MG63 (cell line): ENCODE measurements at regions not wholly inside any gene's neighbourhood (a gene's known extent, or its start where the extent isn't known, plus 50 kb on each side); places are given as distances from the start of the nearest gene placed in this dataset.
"Not testable (repeated sequence)": the region's sequence is repeated elsewhere in the genome, so short reads cannot be mapped to it uniquely, and the experiment has no call there.

Experiments
- DNase-seq: peaks from one replicate; pipeline ENCODE4 v3.0.0-alpha.2; 2020
- H3K27me3 ChIP-seq: fragments of 250-450 bp; sonication (Bioruptor Pico); 2 replicates; pipeline ENCODE4 v1.5.1; 2020; ENCODE audit warnings: mild to moderate bottlenecking, moderate library complexity
- H3K36me3 ChIP-seq: fragments of 250-450 bp; sonication (Bioruptor Pico); 2 replicates; pipeline ENCODE4 v1.5.1; 2020; ENCODE audit warnings: mild to moderate bottlenecking, moderate library complexity
- H3K4me3 ChIP-seq: fragments of 250-450 bp; sonication (Bioruptor Pico); 2 replicates; pipeline ENCODE4 v1.5.1; 2020; ENCODE audit warnings: mild to moderate bottlenecking, moderate library complexity
- H3K9me3 ChIP-seq: fragments of 250-450 bp; sonication (Bioruptor Pico); 2 replicates; pipeline ENCODE4 v1.5.1; 2020; ENCODE audit warnings: mild to moderate bottlenecking, moderate library complexity

GRCh38 chr3:4153771-4154170 lies 149.4 kb upstream of the SETMAR start:
- no peak overlapping the region for H3K4me3 ChIP-seq
- H3K36me3 ChIP-seq: no peaks in the 10 kb centered on the region
- H3K9me3 ChIP-seq: no peaks in the 10 kb centered on the region
- no peaks in the 10 kb centered on the region for H3K27me3 ChIP-seq
- no peak for DNase-seq

GRCh38 chr3:4158329-4158728 lies 144.8 kb upstream of the SETMAR start:
- Histone ChIP-seq H3K27me3 (no peaks in the 10 kb centered on the region), H3K36me3 (no peaks in the 10 kb centered on the region), H3K4me3 (no peak overlapping the region), H3K9me3 (no peaks in the 10 kb centered on the region)
- DNase-seq: no peak

- Histone ChIP-seq H3K4me3 (no peak overlapping the region), H3K27me3 (no peaks in the 10 kb centered on the region), H3K36me3 (no peaks in the 10 kb centered on the region), H3K9me3 (no peaks in the 10 kb centered on the region)
- DNase-seq: no peak
These were observed 141.1 kb upstream of the SETMAR start for GRCh38 chr3:4162096-4162495.

DNA sequence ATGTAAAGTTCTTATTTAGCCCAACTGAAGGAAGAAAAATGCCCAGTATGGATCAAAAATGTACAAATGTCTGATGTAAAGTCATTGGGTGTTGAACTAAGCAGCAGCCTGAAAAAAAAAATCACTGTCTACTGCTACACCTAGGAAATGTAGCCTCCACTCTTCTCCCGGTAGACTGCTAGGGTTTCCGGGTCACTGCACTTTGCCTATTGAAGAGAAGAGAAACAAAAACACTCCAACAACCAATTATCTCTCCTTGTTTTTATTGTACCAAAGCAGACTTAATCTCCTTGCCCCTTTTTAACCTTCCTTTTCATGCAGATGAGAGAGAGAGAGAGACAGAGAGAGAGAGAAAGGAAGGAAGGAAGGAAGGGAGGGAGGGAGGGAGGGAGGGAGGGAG lies 140.2 kb upstream of the SETMAR start:
- DNase-seq: no peak
- Histone ChIP-seq H3K36me3 (no peaks in the 10 kb centered on the region), H3K4me3 (no peak overlapping the region), H3K9me3 (no peaks in the 10 kb centered on the region), H3K27me3 (no peaks in the 10 kb centered on the region)

DNA sequence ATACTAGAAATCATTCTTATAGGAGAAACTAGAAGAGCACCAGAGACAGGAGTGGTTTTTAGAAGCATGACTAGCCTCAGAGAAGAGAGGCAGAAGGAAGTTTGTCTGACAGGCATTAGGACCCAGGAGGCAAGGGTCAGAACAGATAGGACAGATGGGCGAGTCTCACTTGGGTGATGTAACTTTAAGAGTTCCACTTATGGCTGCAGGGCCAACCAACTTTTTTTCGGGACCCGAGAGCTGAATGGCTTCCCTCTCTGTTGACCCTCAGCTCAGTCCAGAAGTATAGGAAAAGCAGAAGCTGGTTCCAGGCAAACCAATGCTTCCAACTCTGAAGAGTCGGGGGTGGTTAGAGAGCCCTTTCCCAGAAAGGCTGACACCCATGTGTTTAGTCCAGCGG lies 136.6 kb upstream of the SETMAR start:
- no peaks in the 10 kb centered on the region for H3K9me3 ChIP-seq
- no peak for DNase-seq
- no peaks in the 10 kb centered on the region for H3K36me3 ChIP-seq
- H3K4me3 ChIP-seq: no peak overlapping the region
- H3K27me3 ChIP-seq: no peaks in the 10 kb centered on the region

DNA sequence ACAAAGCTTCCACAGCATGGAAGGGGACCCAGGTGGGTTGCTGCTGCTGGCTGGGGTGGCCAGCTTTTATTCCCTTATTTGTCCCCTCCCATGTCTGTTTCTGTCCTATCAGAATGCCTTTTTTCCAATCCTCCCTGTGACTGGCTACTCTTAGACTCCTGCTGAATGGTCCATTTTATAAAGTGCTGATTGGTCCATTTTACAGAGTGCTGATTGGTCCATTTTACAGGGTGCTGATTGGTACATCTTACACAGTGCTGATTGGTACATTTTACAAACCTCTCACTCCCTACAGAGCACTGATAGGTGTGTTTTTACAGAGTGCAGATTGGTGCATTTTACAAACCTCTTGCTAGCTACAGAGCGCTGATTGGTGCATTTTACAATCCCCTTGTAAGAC lies 135.9 kb upstream of the SETMAR start:
- H3K36me3 ChIP-seq, H3K9me3 ChIP-seq, DNase-seq, H3K4me3 ChIP-seq, H3K27me3 ChIP-seq: not testable (repeated sequence)

DNA sequence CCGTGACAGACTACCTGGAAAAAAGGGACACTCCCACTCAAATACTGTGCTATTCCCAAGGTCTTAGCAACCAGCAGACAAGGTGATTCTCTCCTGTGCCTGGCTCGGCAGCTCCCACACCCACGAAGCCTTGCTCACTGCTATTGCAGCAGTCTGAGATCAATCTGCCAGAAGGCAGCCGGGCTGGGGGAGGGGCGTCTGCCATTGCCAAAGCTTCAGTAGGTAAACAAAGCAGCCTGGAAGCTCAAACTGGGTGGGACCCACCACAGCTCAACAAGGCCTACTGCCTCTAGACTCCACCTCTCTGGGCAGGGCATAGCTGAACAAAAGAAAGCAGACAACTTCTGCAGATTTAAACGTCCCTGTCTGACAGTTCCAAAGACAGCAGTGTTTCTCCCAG lies 128.4 kb upstream of the SETMAR start:
- H3K9me3 ChIP-seq: no peaks in the 10 kb centered on the region
- H3K27me3 ChIP-seq: no peaks in the 10 kb centered on the region
- no peak for DNase-seq
- no peak overlapping the region for H3K4me3 ChIP-seq
- H3K36me3 ChIP-seq: no peaks in the 10 kb centered on the region

- Histone ChIP-seq H3K27me3 (no peaks in the 10 kb centered on the region), H3K36me3 (no peaks in the 10 kb centered on the region), H3K4me3 (no peak overlapping the region), H3K9me3 (no peaks in the 10 kb centered on the region)
- no peak for DNase-seq
These were observed 111.2 kb upstream of the SETMAR start for GRCh38 chr3:4191971-4192370.

- no peaks in the 10 kb centered on the region for H3K9me3 ChIP-seq
- DNase-seq: no peak
- no peak overlapping the region for H3K4me3 ChIP-seq
- H3K36me3 ChIP-seq: no peaks in the 10 kb centered on the region
- H3K27me3 ChIP-seq: no peaks in the 10 kb centered on the region
These were observed 108.2 kb upstream of the SETMAR start for GRCh38 chr3:4195006-4195405.

- Histone ChIP-seq H3K9me3 (no peaks in the 10 kb centered on the region), H3K4me3 (no peak overlapping the region), H3K36me3 (no peaks in the 10 kb centered on the region), H3K27me3 (no peaks in the 10 kb centered on the region)
- no peak for DNase-seq
These were observed 106.5 kb upstream of the SETMAR start for GRCh38 chr3:4196506-4197147.

DNA sequence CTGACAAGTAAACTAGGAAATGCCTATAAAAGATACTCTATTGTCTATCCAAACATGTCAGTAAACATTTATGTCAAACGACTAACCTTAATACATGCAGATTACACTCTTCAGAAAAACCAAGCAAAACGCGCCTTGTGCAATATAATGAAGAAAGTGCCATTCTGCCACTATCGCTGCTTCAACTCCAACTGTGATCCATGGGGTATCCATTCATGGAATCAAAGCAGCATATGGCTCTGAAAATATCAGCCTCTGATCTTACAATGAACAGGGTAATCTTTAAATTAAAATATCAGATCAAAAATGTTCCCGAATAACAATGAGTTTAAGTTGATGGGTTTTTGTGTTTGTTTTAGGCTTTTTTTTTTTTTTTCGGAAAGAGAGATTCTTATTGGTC lies 105.5 kb upstream of the SETMAR start:
- Histone ChIP-seq H3K4me3 (no peak overlapping the region), H3K9me3 (no peaks in the 10 kb centered on the region), H3K36me3 (no peaks in the 10 kb centered on the region), H3K27me3 (no peaks in the 10 kb centered on the region)
- no peak for DNase-seq

DNA sequence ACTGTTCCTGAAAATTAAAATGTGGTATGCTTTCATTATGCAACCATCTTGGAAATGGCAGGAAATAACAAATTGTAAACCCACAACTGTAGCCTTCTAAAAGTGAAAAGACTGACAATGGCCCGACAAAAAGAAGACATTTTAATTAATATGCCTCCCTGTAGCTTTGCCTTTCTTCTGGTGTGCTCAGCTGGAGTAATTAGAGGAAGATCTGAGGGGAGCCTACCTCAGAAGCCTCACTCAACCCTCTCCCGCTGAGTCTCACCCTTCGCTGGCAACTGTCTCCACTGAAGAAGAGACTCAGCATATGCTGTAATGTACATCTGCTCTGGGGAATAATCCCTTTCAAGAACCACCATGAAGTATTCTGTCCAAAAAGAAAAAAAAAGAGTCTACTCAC lies 104.7 kb upstream of the SETMAR start:
- DNase-seq: no peak
- H3K36me3 ChIP-seq: no peaks in the 10 kb centered on the region

GRCh38 chr3:4204776-4205175 lies 98.4 kb upstream of the SETMAR start:
- not testable (repeated sequence) for H3K27me3 ChIP-seq, H3K36me3 ChIP-seq, DNase-seq, H3K4me3 ChIP-seq, H3K9me3 ChIP-seq

More for the DNA sequence above, 104.7 kb upstream of the SETMAR start:
- H3K4me3 ChIP-seq: no peak overlapping the region
- no peaks in the 10 kb centered on the region for H3K9me3 ChIP-seq
- H3K27me3 ChIP-seq: no peaks in the 10 kb centered on the region

GRCh38 chr3:4207672-4208071 lies 95.5 kb upstream of the SETMAR start:
- Histone ChIP-seq H3K36me3 (no peaks in the 10 kb centered on the region), H3K9me3 (no peaks in the 10 kb centered on the region), H3K4me3 (no peak overlapping the region), H3K27me3 (no peaks in the 10 kb centered on the region)
- no peak for DNase-seq

DNA sequence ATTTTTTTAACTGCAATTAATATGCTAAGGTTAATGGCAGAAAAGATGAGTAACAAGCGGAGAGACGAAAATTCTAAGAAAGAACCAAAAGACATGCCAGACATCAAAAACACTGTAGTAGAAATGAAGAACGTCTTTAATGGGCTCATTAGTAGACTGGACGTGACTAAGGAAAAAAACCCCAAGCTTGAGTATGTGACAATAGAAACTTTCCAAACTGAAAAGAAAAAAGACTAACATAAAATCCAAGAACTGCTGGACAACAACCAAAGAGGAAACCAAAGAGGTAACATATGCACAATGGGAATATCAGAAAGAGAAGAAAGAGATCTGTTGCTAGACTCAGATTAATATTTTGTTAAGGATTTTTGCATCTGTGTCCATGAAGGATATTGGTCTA lies 94.6 kb upstream of the SETMAR start:
- no peaks in the 10 kb centered on the region for H3K9me3 ChIP-seq
- DNase-seq: no peak
- no peaks in the 10 kb centered on the region for H3K27me3 ChIP-seq
- H3K4me3 ChIP-seq: no peak overlapping the region
- no peaks in the 10 kb centered on the region for H3K36me3 ChIP-seq

- Histone ChIP-seq H3K27me3 (no peaks in the 10 kb centered on the region), H3K9me3 (no peaks in the 10 kb centered on the region), H3K36me3 (no peaks in the 10 kb centered on the region), H3K4me3 (no peak overlapping the region)
- no peak for DNase-seq
These were observed 91.6 kb upstream of the SETMAR start for GRCh38 chr3:4211610-4212009.

GRCh38 chr3:4213420-4213819 lies 89.7 kb upstream of the SETMAR start:
- DNase-seq, H3K9me3 ChIP-seq, H3K27me3 ChIP-seq, H3K36me3 ChIP-seq, H3K4me3 ChIP-seq: not testable (repeated sequence)

DNA sequence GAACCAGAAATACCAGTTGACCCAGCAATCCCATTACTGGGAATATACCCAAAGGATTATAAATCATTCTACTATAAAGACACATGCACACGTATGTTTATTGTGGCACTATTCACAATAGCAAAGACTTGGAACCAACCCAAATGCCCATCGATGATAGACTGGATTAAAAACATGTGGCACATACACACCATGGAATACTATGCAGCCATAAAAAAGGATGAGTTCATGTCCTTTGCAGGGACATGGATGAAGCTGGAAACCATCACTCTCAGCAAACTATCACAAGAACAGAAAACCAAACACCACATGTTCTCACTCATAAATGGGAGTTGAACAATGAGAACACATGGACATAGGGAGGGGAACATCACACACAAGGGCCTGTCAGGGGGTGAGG lies 86.2 kb upstream of the SETMAR start:
- not testable (repeated sequence) for DNase-seq

More for the DNA sequence above, 86.2 kb upstream of the SETMAR start:
- not testable (repeated sequence) for H3K27me3 ChIP-seq, H3K4me3 ChIP-seq, H3K36me3 ChIP-seq, H3K9me3 ChIP-seq
